SKM-1 treated with dmso at 0.1 percent for 144 hours (cell line): ENCODE measurements at regions not wholly inside any gene's neighbourhood (a gene's known extent, or its start where the extent isn't known, plus 50 kb on each side); places are given as distances from the start of the nearest gene placed in this dataset.
"Not testable (repeated sequence)": the region's sequence is repeated elsewhere in the genome, so short reads cannot be mapped to it uniquely, and the experiment has no call there.

Source experiments
- DNase-seq: peaks from one replicate; lab custom pipeline; 2025; ENCODE audit not compliant: unreplicated experiment; lab: John Stamatoyannopoulos, UW

DNA sequence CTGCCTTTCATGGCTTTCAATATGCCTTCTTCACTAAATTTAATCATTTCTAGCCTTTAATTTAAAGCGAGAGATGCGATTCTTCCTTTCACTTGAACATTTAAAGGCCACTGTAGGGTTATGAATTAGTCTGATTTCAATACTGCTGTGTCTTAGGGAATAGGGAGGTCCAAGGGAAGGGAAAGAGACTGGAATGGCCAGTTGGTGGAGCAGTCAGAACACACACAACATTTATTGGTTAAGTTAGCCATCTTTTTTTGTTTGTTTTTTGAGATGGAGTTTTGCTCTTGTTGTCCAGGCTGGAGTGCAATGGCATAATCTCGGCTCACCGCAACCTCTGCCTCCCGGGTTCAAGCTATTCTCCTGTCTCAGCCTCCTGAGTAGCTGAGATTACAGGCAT, 662.5 kb upstream of the LUZP2 start:
- not testable (repeated sequence) for DNase-seq

DNA sequence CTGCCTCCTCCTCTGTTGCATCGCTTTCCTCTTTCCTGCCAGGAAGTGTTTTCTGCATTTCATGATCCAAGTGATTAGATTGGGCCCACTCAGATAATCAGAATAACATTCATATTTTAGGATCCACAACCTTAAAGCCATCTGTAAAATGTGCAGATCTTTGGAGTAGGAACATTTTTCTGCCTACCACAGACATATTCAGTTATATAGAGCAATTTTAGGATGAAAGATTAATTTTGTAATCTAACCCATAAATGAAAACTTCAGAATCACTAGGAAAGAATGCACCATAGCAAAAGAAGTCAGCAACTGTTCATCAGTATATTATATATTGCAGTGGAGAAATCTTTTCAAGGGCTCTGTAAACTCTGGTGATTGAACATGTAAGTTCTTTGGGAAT, 659.9 kb upstream of the LUZP2 start:
- DNase-seq, result no peak

DNA sequence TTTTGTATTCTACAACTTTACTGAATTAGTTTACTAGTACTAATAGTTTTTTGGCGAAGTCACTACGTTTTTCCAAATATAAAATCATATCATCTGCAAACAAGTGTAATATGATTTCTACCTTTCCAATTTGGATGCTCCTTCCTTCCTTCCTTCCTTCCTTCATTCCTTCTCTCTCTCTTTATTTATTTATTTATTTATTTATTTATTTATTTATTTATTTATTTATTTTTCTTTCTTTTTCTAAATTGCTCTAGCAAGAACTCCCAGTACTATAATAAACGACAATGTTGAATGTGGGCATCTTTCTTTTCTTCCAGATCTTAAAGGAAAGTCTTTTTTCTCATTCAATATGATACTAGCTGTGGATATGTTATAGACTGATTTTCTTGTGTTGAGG, 656.0 kb upstream of the LUZP2 start:
- DNase-seq, result no peak

DNA sequence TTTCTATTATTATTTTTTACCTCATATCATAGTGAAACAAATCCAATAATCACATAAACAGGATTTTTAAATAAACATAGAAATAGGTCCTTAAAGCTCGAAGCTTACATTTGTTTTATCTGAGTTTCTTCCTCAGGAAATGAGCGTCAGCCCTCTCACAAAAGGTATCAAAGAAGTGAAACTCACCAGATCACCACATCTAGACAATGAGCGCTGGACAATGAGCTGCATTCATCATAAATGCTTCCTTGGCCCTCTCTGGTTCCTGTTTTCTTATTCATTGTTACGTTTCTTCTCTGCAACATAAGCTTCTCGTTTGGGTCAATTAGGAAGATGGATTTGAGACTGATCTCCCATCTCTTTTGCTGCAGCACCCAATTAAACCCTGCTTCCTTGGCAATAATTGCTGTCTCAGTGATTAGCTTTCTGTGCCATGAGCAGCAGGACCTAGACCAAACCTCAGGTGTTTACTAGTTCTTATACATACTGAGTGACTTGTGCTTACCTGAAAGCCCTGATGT, 649.9 kb upstream of the LUZP2 start:
- no peak for DNase-seq

DNA sequence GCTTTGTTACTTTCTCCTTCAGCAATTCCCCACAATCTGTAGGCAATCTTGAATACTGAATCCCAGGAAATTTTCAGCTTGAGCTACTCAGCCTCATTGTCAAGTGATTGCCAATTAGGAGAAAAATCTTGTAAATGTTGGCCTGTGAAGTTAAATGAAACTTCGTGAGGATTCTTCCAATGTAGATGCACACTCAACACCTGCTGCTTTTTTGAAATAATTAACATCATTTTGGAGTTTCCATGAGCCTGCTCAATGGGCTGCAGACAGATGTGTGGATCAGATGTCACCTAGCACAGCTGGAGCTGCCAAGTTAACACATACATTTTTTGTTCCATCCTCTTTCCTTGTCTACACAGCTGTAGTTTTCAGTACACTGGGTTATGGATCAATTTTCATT, 645.6 kb upstream of the LUZP2 start:
- DNase-seq, result no peak

GRCh38 chr11:23856654-23857053, 640.2 kb upstream of the LUZP2 start:
- peak; percentile 7 for DNase-seq

- no peak for DNase-seq
Observed at GRCh38 chr11:23859087-23859486, 637.8 kb upstream of the LUZP2 start.

DNA sequence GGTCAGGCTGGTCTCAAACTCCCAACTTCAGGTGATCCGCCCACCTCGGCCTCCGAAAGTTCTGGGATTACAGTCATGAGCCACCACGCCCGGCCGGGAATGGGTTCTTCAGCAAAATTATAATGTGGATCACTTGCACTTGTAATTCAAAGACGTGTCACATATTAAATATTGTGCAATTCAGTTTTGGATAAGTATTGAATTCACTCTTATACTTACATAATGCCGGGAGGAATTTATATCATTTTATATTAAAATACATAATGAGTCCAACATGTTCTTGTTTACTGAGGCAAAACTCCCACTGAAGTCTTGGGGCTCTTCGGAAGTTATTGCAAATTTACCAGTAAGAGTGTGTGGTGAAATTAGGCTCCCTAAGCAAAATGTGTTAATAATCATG, 635.2 kb upstream of the LUZP2 start:
- no peak for DNase-seq

DNA sequence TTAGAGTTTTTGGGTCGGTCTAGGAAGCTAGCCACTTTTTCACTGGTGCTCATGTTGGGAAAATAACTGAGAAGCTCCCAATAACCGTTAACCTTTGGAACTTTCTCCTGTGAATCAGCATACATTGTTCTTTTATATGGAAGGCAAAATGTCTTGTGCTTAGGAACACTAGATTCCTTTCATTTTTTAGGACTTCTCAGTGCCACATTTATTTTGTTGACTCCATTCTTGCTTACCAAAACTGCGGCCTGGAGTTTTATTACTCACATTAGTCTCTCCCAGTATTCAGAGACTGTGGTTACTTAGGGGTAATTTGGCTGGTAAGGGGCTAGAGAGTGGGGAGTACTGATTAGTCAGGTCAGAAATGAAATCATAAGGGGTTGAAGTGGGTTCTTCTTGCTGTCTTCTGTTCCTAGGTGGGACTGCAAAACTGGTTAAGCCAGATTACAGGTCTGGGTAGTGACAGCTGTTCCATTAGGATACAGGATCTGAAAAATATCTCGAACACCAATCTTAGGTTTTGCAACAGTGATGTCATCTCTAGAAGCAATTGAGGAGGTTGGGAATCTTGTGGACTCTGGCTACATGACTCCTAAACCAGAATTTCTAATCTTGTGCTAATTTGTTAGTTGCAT, 631.4 kb upstream of the LUZP2 start:
- no peak for DNase-seq

GRCh38 chr11:23866641-23867040, 630.2 kb upstream of the LUZP2 start:
- no peak for DNase-seq

- DNase-seq, result no peak
Observed at GRCh38 chr11:23869671-23870070, 627.2 kb upstream of the LUZP2 start.

- no peak for DNase-seq
Observed at GRCh38 chr11:23873406-23873805, 623.4 kb upstream of the LUZP2 start.

DNA sequence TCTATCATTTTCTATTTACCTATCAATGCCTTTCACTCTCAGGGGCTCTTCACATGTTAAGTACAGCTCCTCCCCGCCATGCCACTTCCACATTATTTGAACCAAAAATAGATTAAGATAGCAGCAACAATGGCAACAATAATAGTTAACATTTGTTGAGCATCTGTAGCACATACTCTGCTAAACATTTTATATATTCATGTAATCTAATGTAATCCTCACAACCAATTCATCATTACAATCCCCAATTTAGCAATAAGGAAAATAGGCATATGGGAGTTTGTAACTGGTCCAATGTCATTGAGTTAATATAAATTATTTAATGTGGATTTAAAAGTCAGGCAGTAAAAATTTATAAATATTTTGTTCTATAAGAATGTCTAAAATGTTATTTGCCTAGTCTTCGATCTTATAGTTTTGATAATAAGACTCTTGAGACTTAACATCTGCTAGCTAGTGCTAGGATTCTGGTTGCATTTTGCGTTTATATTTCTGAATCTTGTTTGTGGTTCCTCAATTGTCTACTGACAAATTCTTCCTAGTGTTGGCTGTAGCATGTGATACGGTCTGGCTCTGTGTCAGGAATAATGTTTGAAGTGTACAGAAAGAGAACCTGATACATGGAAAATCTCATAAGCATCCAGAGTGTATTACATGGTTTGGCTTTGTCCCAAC, 621.5 kb upstream of the LUZP2 start:
- DNase-seq, result no peak

DNA sequence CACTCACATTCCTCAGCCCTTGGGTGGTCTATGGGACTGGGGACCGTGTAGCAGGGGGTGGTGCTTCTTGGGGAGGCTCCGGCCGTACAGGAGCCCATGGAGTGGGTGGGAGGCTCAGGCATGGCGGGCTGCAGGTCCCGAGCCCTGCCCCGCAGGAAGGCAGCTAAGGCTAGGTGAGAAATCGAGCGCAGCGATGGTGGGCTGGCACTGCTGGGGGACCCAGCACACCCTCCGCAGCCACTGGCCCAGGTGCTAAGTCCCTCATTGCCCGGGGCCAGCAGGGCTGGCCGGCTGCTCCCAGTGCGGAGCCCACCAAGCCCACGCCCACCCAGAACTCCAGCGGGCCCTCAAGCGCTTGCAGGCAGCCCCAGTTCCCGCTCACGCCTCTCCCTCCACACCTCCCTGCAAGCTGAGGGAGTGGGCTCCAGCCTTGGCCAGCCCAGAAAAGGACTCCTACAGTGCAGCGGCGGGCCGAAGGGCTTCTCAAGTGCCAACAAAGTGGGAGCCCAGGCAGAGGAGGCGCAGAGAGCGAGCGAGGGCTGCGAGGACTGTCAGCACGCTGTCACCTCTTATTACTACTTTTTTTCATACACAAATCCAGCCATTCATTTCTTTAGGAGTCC, 613.3 kb upstream of the LUZP2 start:
- DNase-seq, result not testable (repeated sequence)

GRCh38 chr11:23884341-23884740, 612.5 kb upstream of the LUZP2 start:
- no peak for DNase-seq

- DNase-seq, result no peak
Observed at GRCh38 chr11:23885801-23886200, 611.1 kb upstream of the LUZP2 start.

GRCh38 chr11:23887122-23887521, 609.7 kb upstream of the LUZP2 start:
- not testable (repeated sequence) for DNase-seq

- DNase-seq, result no peak
Observed at GRCh38 chr11:23893126-23893525, 603.7 kb upstream of the LUZP2 start.

GRCh38 chr11:23897453-23898286, 599.2 kb upstream of the LUZP2 start:
- DNase-seq, result no peak

- no peak for DNase-seq
Observed at GRCh38 chr11:23903044-23903704, 593.7 kb upstream of the LUZP2 start.

- DNase-seq, result no peak
Observed at GRCh38 chr11:23919455-23919854, 577.4 kb upstream of the LUZP2 start.
